OCI-LY7 (cell line): ENCODE measurements at regions not wholly inside any gene's neighbourhood (a gene's known extent, or its start where the extent isn't known, plus 50 kb on each side); places are given as distances from the start of the nearest gene placed in this dataset.

Experiments
- BruUV-seq: library from RNA; stranded (reverse); fragments of 400-500 nt; replicated peaks from 2 replicates; lab custom pipeline; 2021; lab: Mats Ljungman, UMichigan
- CTCF ChIA-PET: fragments of 300-600 bp; sonication (Branson Sonifier 250); formaldehyde crosslinking; loops from one replicate; lab custom pipeline; 2022; ENCODE audit warnings: antibody characterized with exemption; ENCODE audit not compliant: unreplicated experiment; lab: Charles Lee
- POLR2A ChIA-PET: fragments of 300-600 bp; sonication (Branson Sonifier 250); formaldehyde crosslinking; loops from one replicate; lab custom pipeline; 2022; ENCODE audit warnings: antibody characterized with exemption; lab: Charles Lee
- DNase-seq: peaks from one replicate; pipeline ENCODE4 v3.0.0-alpha.2; 2015; ENCODE audit warnings: low spot score
- H2AFZ ChIP-seq: fragments of 200-600 bp; sonication (generic), shearing (Covaris generic); 2 replicates; pipeline ENCODE4 v1.6.1; 2014; ENCODE audit warnings: mild to moderate bottlenecking, antibody characterized with exemption, low read length, moderate library complexity
- H3K27ac ChIP-seq: fragments of 200-600 bp; sonication (generic); 2 replicates; pipeline ENCODE4 v1.5.1; 2014; ENCODE audit warnings: mixed run types, low read depth, mild to moderate bottlenecking, moderate library complexity, low read length, inconsistent platforms; ENCODE audit not compliant: poor library complexity, severe bottlenecking
- H3K36me3 ChIP-seq: fragments of 200-600 bp; sonication (generic); 2 replicates; pipeline ENCODE4 v1.6.1; 2014; ENCODE audit warnings: mild to moderate bottlenecking, antibody characterized with exemption, low read length, moderate library complexity, mixed read lengths; ENCODE audit not compliant: insufficient read depth
- H3K4me1 ChIP-seq: fragments of 200-600 bp; sonication (generic); 2 replicates; pipeline ENCODE4 v1.5.1; 2014; ENCODE audit warnings: mild to moderate bottlenecking, low read length; ENCODE audit not compliant: insufficient read depth, poor library complexity, severe bottlenecking
- H3K4me2 ChIP-seq: fragments of 200-600 bp; sonication (generic); 2 replicates; pipeline ENCODE4 v1.6.1; 2014; ENCODE audit warnings: mild to moderate bottlenecking, low read length
- H3K4me3 ChIP-seq: fragments of 200-600 bp; sonication (generic); 2 replicates; pipeline ENCODE4 v1.5.1; 2014; ENCODE audit warnings: mild to moderate bottlenecking, low read depth, low read length; ENCODE audit not compliant: poor library complexity, severe bottlenecking
- H3K79me2 ChIP-seq: fragments of 200-600 bp; sonication (generic); 2 replicates; pipeline ENCODE4 v1.6.1; 2016; ENCODE audit warnings: low read depth, mild to moderate bottlenecking, low read length, moderate library complexity, mixed read lengths; ENCODE audit not compliant: insufficient read depth
- H3K9me2 ChIP-seq: fragments of 200-600 bp; sonication (generic); 2 replicates; pipeline ENCODE4 v1.6.1; 2016; ENCODE audit warnings: mild to moderate bottlenecking, low read length, mixed read lengths; ENCODE audit not compliant: insufficient read depth
- H3K9me3 ChIP-seq: fragments of 200-600 bp; sonication (generic); 2 replicates; pipeline ENCODE4 v1.6.1; 2014; ENCODE audit warnings: mild to moderate bottlenecking, mixed run types, low read length, mixed read lengths
- H4K20me1 ChIP-seq: fragments of 200-600 bp; sonication (generic); 2 replicates; pipeline ENCODE4 v1.6.1; 2014; ENCODE audit warnings: mild to moderate bottlenecking, antibody characterized with exemption, low read length, moderate library complexity, mixed read lengths; ENCODE audit not compliant: insufficient read depth
- CTCF ChIP-seq: fragments of 200-600 bp; sonication (generic); conservative IDR thresholded peaks from 2 replicates; pipeline ENCODE4 v1.5.1; 2014; ENCODE audit warnings: mild to moderate bottlenecking, antibody characterized with exemption, low read length, moderate library complexity, mixed read lengths
- EZH2phosphoT487 ChIP-seq: fragments of 200-600 bp; sonication (generic); IDR thresholded peaks from 2 replicates; pipeline ENCODE4 v1.6.1; 2018; ENCODE audit warnings: low read depth, borderline replicate concordance, mild to moderate bottlenecking, mixed run types, antibody characterized with exemption, low read length, moderate library complexity, mixed read lengths
- intact Hi-C: fragments of 100-400 bp; cut with micrococcal nuclease; formaldehyde crosslinking; loops from one replicate; pipeline ENCODE4 v1.10.0; 2022; ENCODE audit not compliant: unreplicated experiment

- no TSS peak for BruUV-seq
- Histone ChIP-seq H3K9me2 (no peaks in the 10 kb centered on the region), H4K20me1 (no peaks in the 10 kb centered on the region), H3K4me3 (no peak overlapping the region), H3K36me3 (no peaks in the 10 kb centered on the region), H3K4me2 (no peak overlapping the region), H3K27ac (no peak overlapping the region), H3K79me2 (no peaks in the 10 kb centered on the region), H3K9me3 (no peaks in the 10 kb centered on the region), H2AFZ (no peak overlapping the region), H3K4me1 (no peaks in the 10 kb centered on the region)
- intact Hi-C loops, result no loop called here
- no peak for DNase-seq
- TF ChIP-seq EZH2phosphoT487 (no peak), CTCF (no peak)
- ChIA-PET POLR2A (no interaction called here), CTCF (no interaction called here)
These were observed 122.6 kb upstream of the PLXNC1 start for GRCh38 chr12:94025756-94026155.

GRCh38 chr12:94026596-94026995 is 121.8 kb upstream of the PLXNC1 start:
- no peak overlapping the region for H3K4me2 ChIP-seq
- ChIA-PET CTCF (no interaction called here), POLR2A (no interaction called here)
- BruUV-seq, result no TSS peak
- H3K4me1 ChIP-seq, result no peaks in the 10 kb centered on the region
- no peak for DNase-seq
- H3K9me3 ChIP-seq, result no peaks in the 10 kb centered on the region
- TF ChIP-seq EZH2phosphoT487, result no peak
- no peak for TF ChIP-seq CTCF
- H4K20me1 ChIP-seq, result no peaks in the 10 kb centered on the region
- H2AFZ ChIP-seq, result no peak overlapping the region
- no peaks in the 10 kb centered on the region for H3K36me3 ChIP-seq
- intact Hi-C loops, result no loop called here
- no peak overlapping the region for H3K4me3 ChIP-seq
- H3K9me2 ChIP-seq, result no peaks in the 10 kb centered on the region
- H3K27ac ChIP-seq, result no peak overlapping the region
- no peaks in the 10 kb centered on the region for H3K79me2 ChIP-seq

- intact Hi-C loops, result no loop called here
- BruUV-seq, result no TSS peak
These were observed 120.8 kb upstream of the PLXNC1 start for GRCh38 chr12:94027561-94027960.

More at GRCh38 chr12:94027561-94027960, 120.8 kb upstream of the PLXNC1 start:
- POLR2A ChIA-PET, result no interaction called here
- no peak overlapping the region for H2AFZ ChIP-seq
- no peaks in the 10 kb centered on the region for H3K36me3 ChIP-seq
- H3K9me2 ChIP-seq, result no peaks in the 10 kb centered on the region
- no peaks in the 10 kb centered on the region for H3K9me3 ChIP-seq
- no peaks in the 10 kb centered on the region for H4K20me1 ChIP-seq
- no peaks in the 10 kb centered on the region for H3K4me1 ChIP-seq
- no peaks in the 10 kb centered on the region for H3K79me2 ChIP-seq
- no peak for DNase-seq
- CTCF ChIA-PET, result no interaction called here
- H3K4me2 ChIP-seq, result no peak overlapping the region
- no peak for TF ChIP-seq EZH2phosphoT487
- TF ChIP-seq CTCF, result no peak
- no peak overlapping the region for H3K4me3 ChIP-seq
- no peak overlapping the region for H3K27ac ChIP-seq
